GM12892 (cell line): ENCODE measurements at regions not wholly inside any gene's neighbourhood (a gene's known extent, or its start where the extent isn't known, plus 50 kb on each side); places are given as distances from the start of the nearest gene placed in this dataset.
"Not testable (repeated sequence)": the region's sequence is repeated elsewhere in the genome, so short reads cannot be mapped to it uniquely, and the experiment has no call there.

ENCODE experiments used
- DNase-seq: peaks from one replicate; pipeline ENCODE4 v3.0.0; 2011; ENCODE audit not compliant: insufficient read length
- FAIRE-seq: peaks from 2 replicates; lab custom pipeline; 2011; peaks lifted over from hg19 to GRCh38; lab: Jason Lieb, UNC
- POLR2A ChIP-seq: IDR thresholded peaks from 2 replicates; pipeline ENCODE4 v1.6.1; 2011; ENCODE audit warnings: low read depth, low read length, control low read depth
- POLR2AphosphoS5 ChIP-seq: IDR thresholded peaks from 2 replicates; pipeline ENCODE4 v1.6.1; 2011; ENCODE audit warnings: low read depth, low read length, control low read depth
- TAF1 ChIP-seq: IDR thresholded peaks from 2 replicates; pipeline ENCODE4 v1.6.1; 2011; ENCODE audit warnings: low read depth, mild to moderate bottlenecking, control low read depth, low read length, borderline replicate concordance

DNA sequence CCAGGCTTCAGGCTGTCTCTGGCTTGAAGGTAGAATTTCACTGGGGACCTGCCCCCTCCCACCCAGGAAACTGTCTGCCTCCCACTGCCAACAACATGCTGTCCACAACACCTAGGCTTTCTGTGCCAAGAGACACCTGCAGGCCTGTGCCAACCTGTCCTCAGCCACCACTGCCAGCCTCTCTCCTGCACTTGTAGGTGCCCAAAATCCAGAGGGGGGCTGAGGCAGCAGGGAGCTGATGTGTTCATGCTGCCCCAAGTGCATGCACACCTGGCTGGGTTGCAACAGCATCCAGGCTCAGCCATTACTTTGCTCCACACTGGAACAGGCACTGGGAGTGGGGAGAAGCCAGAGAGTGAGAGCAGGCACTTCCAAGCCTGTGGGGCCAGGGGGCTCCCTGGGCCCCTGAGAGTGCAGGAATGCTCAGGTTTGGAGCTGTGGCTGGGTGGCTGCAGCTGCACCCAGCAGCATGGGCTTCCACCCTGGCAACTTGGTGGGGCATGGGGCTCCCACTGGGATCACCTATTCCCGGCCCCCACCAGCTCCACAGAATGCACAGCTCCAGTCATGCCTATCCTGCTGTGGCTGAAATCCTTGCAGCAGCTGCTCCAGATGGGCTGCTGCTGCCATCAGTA lies 218.1 kb upstream of the OBI1 start:
- FAIRE-seq (no peak), DNase-seq (no peak)
- no peak for TF ChIP-seq TAF1
- TF ChIP-seq POLR2A: no peak
- TF ChIP-seq POLR2AphosphoS5: no peak

GRCh38 chr13:78875792-78876580 lies 217.0 kb upstream of the OBI1 start:
- no peak for FAIRE-seq
- TF ChIP-seq TAF1 (no peak), POLR2A (no peak), POLR2AphosphoS5 (no peak)
- peak; percentile 19 for DNase-seq

DNA sequence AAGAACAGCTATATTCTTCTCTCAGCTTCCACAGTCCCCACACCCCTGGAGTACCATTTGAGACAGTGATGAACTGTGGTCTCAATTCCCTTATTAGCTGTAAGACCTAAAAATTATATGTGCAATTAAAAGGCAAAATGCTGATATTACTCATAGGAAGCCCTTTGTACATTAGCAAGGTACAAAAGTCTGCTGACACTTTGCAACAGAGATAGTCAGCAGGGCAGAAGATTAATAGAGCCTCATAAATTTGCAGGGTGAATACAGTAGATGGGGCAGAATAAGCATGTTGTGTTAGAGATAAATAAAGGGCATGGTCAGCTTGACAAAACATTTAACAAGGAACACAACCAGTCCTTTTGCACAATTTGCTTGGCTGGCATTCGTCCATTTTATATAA lies 210.0 kb upstream of the OBI1 start:
- DNase-seq (no peak), FAIRE-seq (no peak)
- no peak for TF ChIP-seq POLR2AphosphoS5
- TF ChIP-seq POLR2A: no peak
- no peak for TF ChIP-seq TAF1

- DNase-seq: no peak
Measured at GRCh38 chr13:78867655-78868054, 208.7 kb upstream of the OBI1 start.

GRCh38 chr13:78866076-78866475 lies 207.1 kb upstream of the OBI1 start:
- FAIRE-seq, DNase-seq: not testable (repeated sequence)

More at GRCh38 chr13:78867655-78868054, 208.7 kb upstream of the OBI1 start:
- no peak for TF ChIP-seq TAF1
- no peak for TF ChIP-seq POLR2AphosphoS5
- TF ChIP-seq POLR2A: no peak
- FAIRE-seq: no peak

GRCh38 chr13:78862446-78862845 lies 203.5 kb upstream of the OBI1 start:
- FAIRE-seq (no peak), DNase-seq (no peak)
- no peak for TF ChIP-seq TAF1
- TF ChIP-seq POLR2A: no peak
- no peak for TF ChIP-seq POLR2AphosphoS5

- TF ChIP-seq TAF1: no peak
- TF ChIP-seq POLR2A: no peak
- TF ChIP-seq POLR2AphosphoS5: no peak
- no peak for FAIRE-seq
Measured at GRCh38 chr13:78852709-78853108, 193.8 kb upstream of the OBI1 start.

GRCh38 chr13:78845656-78846365 lies 186.9 kb upstream of the OBI1 start:
- DNase-seq (no peak), FAIRE-seq (no peak)
- TF ChIP-seq POLR2A: no peak
- no peak for TF ChIP-seq TAF1
- TF ChIP-seq POLR2AphosphoS5: no peak

More at GRCh38 chr13:78852709-78853108, 193.8 kb upstream of the OBI1 start:
- DNase-seq: no peak

- TF ChIP-seq TAF1: no peak
- TF ChIP-seq POLR2A: no peak
- no peak for TF ChIP-seq POLR2AphosphoS5
- FAIRE-seq: no peak
- DNase-seq: no peak
Measured at GRCh38 chr13:78844106-78844505, 185.2 kb upstream of the OBI1 start.

- FAIRE-seq (no peak), DNase-seq (no peak)
- TF ChIP-seq POLR2A (no peak), POLR2AphosphoS5 (no peak), TAF1 (no peak)
Measured at GRCh38 chr13:78841358-78841963, 182.5 kb upstream of the OBI1 start.

GRCh38 chr13:78836238-78836784 lies 177.4 kb upstream of the OBI1 start:
- FAIRE-seq (no peak), DNase-seq (no peak)
- TF ChIP-seq TAF1 (no peak), POLR2AphosphoS5 (no peak), POLR2A (no peak)
